ENCODE measurements at regions not wholly inside any gene's neighbourhood (a gene's known extent, or its start where the extent isn't known, plus 50 kb on each side); places are given as distances from the start of the nearest gene placed in this dataset.
A peak's percentile ranks its signal among the peaks of the same experiment; 100 is the strongest.

GRCh38 chr6:169976301-169977081, 225.1 kb downstream of the ERMARD start:
- H3K4me2 ChIP-seq (ENCODE audit: insufficient read depth, low read length) = no peak overlapping the region
- no peak overlapping the region for H3K4me3 ChIP-seq (replicated peaks in 1 of 3; ENCODE audit: insufficient read depth in 1 of 3, low read depth in 1 of 3, low read length in 3 of 3)
- no peaks in the 10 kb centered on the region for H3K9me3 ChIP-seq (replicated peaks; ENCODE audit: control insufficient read depth, insufficient read depth, low read length)
- peak; percentile 26 for DNase-seq (ENCODE audit: low read depth, low spot score)
- BruUV-seq (replicated peaks) = no TSS peak
- H4K20me1 ChIP-seq (replicated peaks; ENCODE audit: control insufficient read depth, extremely low read depth, insufficient read depth, low read length) = no peaks in the 10 kb centered on the region
- H3K27ac ChIP-seq (ENCODE audit: insufficient read depth, low read depth, low read length) = no peak overlapping the region
- ChIA-PET POLR2A (no interaction called here), CTCF (no interaction called here)
- H3K36me3 ChIP-seq (ENCODE audit: control insufficient read depth in 2 of 2, extremely low read depth in 1 of 2, insufficient read depth in 2 of 2, low read length in 2 of 2) = no peaks in the 10 kb centered on the region
- H3K9ac ChIP-seq (replicated peaks; ENCODE audit: extremely low read depth, insufficient read depth, low read length) = no peak overlapping the region
- H3K9me1 ChIP-seq (replicated peaks; ENCODE audit: control insufficient read depth, extremely low read depth, insufficient read depth, low read length) = no peaks in the 10 kb centered on the region
- dilution Hi-C loops (cut with MboI; ENCODE audit: extremely low pct_ligation_motif_present, low sequenced_read_pairs) (no loop called here), intact Hi-C loops (cut with micrococcal nuclease) (no loop called here)
- H3K27me3 ChIP-seq (ENCODE audit: control insufficient read depth in 2 of 2, insufficient read depth in 2 of 2, low read length in 2 of 2) = no peaks in the 10 kb centered on the region
- TF ChIP-seq FOS (IDR thresholded peaks at IDR 0.05; ENCODE audit: borderline replicate concordance, insufficient read depth, low read length) (peak; percentile 23), CTCF (IDR thresholded peaks at IDR 0.05; ENCODE audit: extremely low read depth in 1 of 2, insufficient read depth in 1 of 2, low read depth in 1 of 2, low read length in 2 of 2) (no peak), GATA2 (IDR thresholded peaks at IDR 0.05; ENCODE audit: insufficient read depth, insufficient read length, low read depth, low read length) (peak; percentile 75)
- no peak overlapping the region for H2AFZ ChIP-seq (ENCODE audit: low read depth, low read length)
- no peak for FAIRE-seq
- no peaks in the 10 kb centered on the region for H3K79me2 ChIP-seq (ENCODE audit: control insufficient read depth, insufficient read depth, low read length)
- peaks cover 4% of the 10 kb centered on the region for H3K4me1 ChIP-seq (ENCODE audit: control insufficient read depth, extremely low read depth, insufficient read depth, low read length)

GRCh38 chr6:169975701-169976100, 224.3 kb downstream of the ERMARD start:
- Histone ChIP-seq H3K4me3 (replicated peaks in 1 of 3; ENCODE audit: insufficient read depth in 1 of 3, low read depth in 1 of 3, low read length in 3 of 3) (no peak overlapping the region), H3K79me2 (ENCODE audit: control insufficient read depth, insufficient read depth, low read length) (no peaks in the 10 kb centered on the region), H3K9ac (replicated peaks; ENCODE audit: extremely low read depth, insufficient read depth, low read length) (no peak overlapping the region), H3K4me2 (ENCODE audit: insufficient read depth, low read length) (no peak overlapping the region), H3K9me1 (replicated peaks; ENCODE audit: control insufficient read depth, extremely low read depth, insufficient read depth, low read length) (no peaks in the 10 kb centered on the region), H2AFZ (ENCODE audit: low read depth, low read length) (no peak overlapping the region), H4K20me1 (replicated peaks; ENCODE audit: control insufficient read depth, extremely low read depth, insufficient read depth, low read length) (no peaks in the 10 kb centered on the region), H3K27me3 (ENCODE audit: control insufficient read depth in 2 of 2, insufficient read depth in 2 of 2, low read length in 2 of 2) (no peaks in the 10 kb centered on the region), H3K27ac (ENCODE audit: insufficient read depth, low read depth, low read length) (no peak overlapping the region), H3K9me3 (replicated peaks; ENCODE audit: control insufficient read depth, insufficient read depth, low read length) (no peaks in the 10 kb centered on the region), H3K36me3 (ENCODE audit: control insufficient read depth in 2 of 2, extremely low read depth in 1 of 2, insufficient read depth in 2 of 2, low read length in 2 of 2) (no peaks in the 10 kb centered on the region), H3K4me1 (ENCODE audit: control insufficient read depth, extremely low read depth, insufficient read depth, low read length) (peaks cover 4% of the 10 kb centered on the region)
- ChIA-PET POLR2A (no interaction called here), CTCF (no interaction called here)
- DNase-seq (ENCODE audit: low read depth, low spot score) (no peak), FAIRE-seq (no peak)
- no TSS peak for BruUV-seq (replicated peaks)
- intact Hi-C loops (cut with micrococcal nuclease) = no loop called here
- dilution Hi-C loops (cut with MboI; ENCODE audit: extremely low pct_ligation_motif_present, low sequenced_read_pairs) = no loop called here
- TF ChIP-seq EZH2 (IDR thresholded peaks at IDR 0.05; ENCODE audit: borderline replicate concordance, low read depth, low read length, severe bottlenecking) (no peak), FOS (IDR thresholded peaks at IDR 0.05; ENCODE audit: borderline replicate concordance, insufficient read depth, low read length) (no peak), CTCF (IDR thresholded peaks at IDR 0.05; ENCODE audit: extremely low read depth in 1 of 2, insufficient read depth in 1 of 2, low read depth in 1 of 2, low read length in 2 of 2) (no peak), MYC (IDR thresholded peaks at IDR 0.05; ENCODE audit: low read depth, low read length) (no peak), POLR2A (IDR thresholded peaks at IDR 0.05; ENCODE audit: low read depth, low read length) (no peak), GATA2 (IDR thresholded peaks at IDR 0.05; ENCODE audit: insufficient read depth, insufficient read length, low read depth, low read length) (no peak), JUN (IDR thresholded peaks at IDR 0.05; ENCODE audit: borderline replicate concordance, insufficient read depth, insufficient read length, low read depth) (no peak), POLR2AphosphoS5 (IDR thresholded peaks at IDR 0.05; ENCODE audit: insufficient read depth, low read depth, low read length) (no peak)
- TF ChIP-seq, protein P1, sequence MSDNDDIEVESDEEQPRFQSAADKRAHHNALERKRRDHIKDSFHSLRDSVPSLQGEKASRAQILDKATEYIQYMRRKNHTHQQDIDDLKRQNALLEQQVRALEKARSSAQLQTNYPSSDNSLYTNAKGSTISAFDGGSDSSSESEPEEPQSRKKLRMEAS (IDR thresholded peaks at IDR 0.05; ENCODE audit: insufficient read depth, insufficient read length) = no peak
